Mucosa of descending colon (tissue), 3 donors: ENCODE measurements at regions not wholly inside any gene's neighbourhood (a gene's known extent, or its start where the extent isn't known, plus 50 kb on each side); places are given as distances from the start of the nearest gene placed in this dataset.
A peak's percentile ranks its signal among the peaks of the same experiment; 100 is the strongest.

Source experiments
- ATAC-seq: fragments of 200-7000 bp; cut with Tn5 transposase; one replicate; pipeline ENCODE4 v1.9.1; 2020; ENCODE audit warnings: mild to moderate bottlenecking, moderate library complexity
- DNase-seq, 3 donors: peaks; one replicate each; pipeline ENCODE4 v3.0.0-alpha.2; 2020
- H3K36me3 ChIP-seq: fragments of 200-600 bp; one replicate; pipeline ENCODE4 v1.8.0; 2021; ENCODE audit warnings: low read depth, mild to moderate bottlenecking
- H3K4me1 ChIP-seq: fragments of 200-600 bp; one replicate; pipeline ENCODE4 v1.8.0; 2021; ENCODE audit warnings: low read depth, mild to moderate bottlenecking
- H3K4me3 ChIP-seq: fragments of 200-600 bp; one replicate; pipeline ENCODE4 v1.8.0; 2021; ENCODE audit warnings: mild to moderate bottlenecking
- H3K9me3 ChIP-seq: fragments of 200-600 bp; one replicate; pipeline ENCODE4 v1.8.0; 2021; ENCODE audit warnings: mild to moderate bottlenecking
- CTCF ChIP-seq: fragments of 200-600 bp; IDR thresholded peaks from one replicate; pipeline ENCODE4 v1.8.0; 2022; ENCODE audit warnings: antibody characterized with exemption, mild to moderate bottlenecking
- intact Hi-C, 2 donors: fragments of 100-400 bp; cut with DNase I in 1 of 2; cut with micrococcal nuclease in 1 of 2; formaldehyde crosslinking; loops; one replicate each; pipeline versions ENCODE4 v1.11.0 to v1.11.1; 2022; cut with DNase I, micrococcal nuclease
- donor health status: DM: no; HTN: no; CAD: no; lungs with moderate emphysema.
- donor health status: DM: no; HTN: no; CAD: no.
- donor health status: DM: no; HTN: yes; CAD: no.

DNA sequence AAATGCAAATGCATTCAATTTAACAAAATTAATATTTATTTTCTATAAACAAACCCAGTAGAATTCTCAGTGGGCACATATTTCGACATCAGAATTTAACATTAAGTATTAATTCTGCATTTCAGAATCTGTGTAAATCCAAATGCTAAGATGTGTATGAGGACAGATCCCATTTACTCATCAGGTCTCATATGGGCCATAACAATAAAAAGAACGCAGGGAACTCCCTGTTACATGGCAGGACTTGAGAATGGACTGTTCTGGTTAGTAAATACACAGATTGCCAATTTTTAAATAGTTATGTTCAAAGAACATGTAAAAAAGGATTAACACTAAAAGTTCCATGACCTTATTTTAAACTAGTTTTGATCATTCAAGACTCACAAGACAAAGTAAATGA, 104.0 kb downstream of the SLC30A10 start:
- no peak overlapping the region for H3K4me3 ChIP-seq
- DNase-seq: no peak

DNA sequence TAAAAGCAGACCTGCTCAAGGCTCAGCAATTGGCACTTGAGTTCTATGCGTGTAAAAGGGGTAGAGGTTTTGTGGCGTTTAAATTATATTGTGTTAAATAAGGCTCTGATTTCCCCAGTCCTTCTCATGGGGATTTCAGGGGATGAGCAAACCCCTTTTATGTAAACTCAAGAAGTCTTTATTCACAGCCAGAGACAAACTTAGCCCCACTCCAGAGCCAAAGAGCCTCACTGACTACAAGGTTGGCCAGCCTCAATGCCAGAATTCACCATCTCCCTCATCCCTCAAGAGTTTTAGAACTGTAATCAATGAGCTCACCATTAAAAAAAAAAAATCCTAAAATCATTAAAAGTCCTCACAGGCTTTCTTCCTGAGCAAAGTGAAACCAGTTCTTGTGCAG, 107.8 kb downstream of the SLC30A10 start:
- ATAC-seq: no peak
- Histone ChIP-seq H3K4me1 (no peaks in the 10 kb centered on the region), H3K36me3 (no peaks in the 10 kb centered on the region), H3K4me3 (no peak overlapping the region), H3K9me3 (no peaks in the 10 kb centered on the region)
- no peak for DNase-seq
- intact Hi-C loops: no loop called here
- TF ChIP-seq CTCF: no peak

More for the DNA sequence above, 104.0 kb downstream of the SLC30A10 start:
- no peak for ATAC-seq
- H3K4me1 ChIP-seq: no peaks in the 10 kb centered on the region
- TF ChIP-seq CTCF: no peak
- intact Hi-C loops: no loop called here
- no peaks in the 10 kb centered on the region for H3K36me3 ChIP-seq
- H3K9me3 ChIP-seq: no peaks in the 10 kb centered on the region

DNA sequence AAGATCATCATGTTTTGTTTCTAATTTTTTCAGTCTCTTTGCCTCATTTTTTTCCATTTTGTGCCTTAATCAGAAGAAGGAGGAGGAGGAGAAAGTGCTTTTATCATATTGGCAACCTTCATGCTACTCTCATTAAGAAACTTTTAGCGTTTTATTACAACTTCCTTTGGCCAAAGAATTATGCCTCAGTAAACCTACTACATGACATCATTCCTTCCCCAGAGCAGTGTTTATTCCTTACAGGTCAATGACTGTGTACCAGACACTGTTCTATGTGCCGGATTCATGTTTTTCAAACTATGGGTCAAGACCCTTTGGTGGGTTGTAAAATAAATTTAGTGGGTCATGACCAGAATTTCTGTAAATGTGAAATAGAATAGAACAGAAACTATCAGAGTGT, 110.4 kb downstream of the SLC30A10 start:
- intact Hi-C loops: no loop called here

GRCh38 chr1:219813294-219813693, 115.1 kb downstream of the SLC30A10 start:
- no peaks in the 10 kb centered on the region for H3K9me3 ChIP-seq
- no peak overlapping the region for H3K4me3 ChIP-seq
- intact Hi-C loops: no loop called here
- H3K36me3 ChIP-seq: no peaks in the 10 kb centered on the region
- DNase-seq: no peak
- TF ChIP-seq CTCF: no peak
- no peaks in the 10 kb centered on the region for H3K4me1 ChIP-seq
- ATAC-seq: no peak

More for the DNA sequence above, 110.4 kb downstream of the SLC30A10 start:
- Histone ChIP-seq H3K4me1 (no peaks in the 10 kb centered on the region), H3K9me3 (no peaks in the 10 kb centered on the region), H3K36me3 (no peaks in the 10 kb centered on the region), H3K4me3 (no peak overlapping the region)
- TF ChIP-seq CTCF: no peak
- ATAC-seq (no peak), DNase-seq (no peak)

GRCh38 chr1:219812491-219813203, 115.7 kb downstream of the SLC30A10 start:
- ATAC-seq (peak; percentile 68), DNase-seq (peak in 1 of 3 donors; percentile 34)
- H3K36me3 ChIP-seq: no peaks in the 10 kb centered on the region
- TF ChIP-seq CTCF: no peak
- no peak overlapping the region for H3K4me3 ChIP-seq
- no peaks in the 10 kb centered on the region for H3K4me1 ChIP-seq
- H3K9me3 ChIP-seq: no peaks in the 10 kb centered on the region
- intact Hi-C loops: no loop called here

- H3K9me3 ChIP-seq: no peaks in the 10 kb centered on the region
- H3K36me3 ChIP-seq: no peaks in the 10 kb centered on the region
- DNase-seq: no peak
- no peak overlapping the region for H3K4me3 ChIP-seq
- TF ChIP-seq CTCF: no peak
- no peaks in the 10 kb centered on the region for H3K4me1 ChIP-seq
- ATAC-seq: no peak
- intact Hi-C loops: no loop called here
Observed at GRCh38 chr1:219812086-219812485, 116.3 kb downstream of the SLC30A10 start.
